ENCODE measurements at regions not wholly inside any gene's neighbourhood (a gene's known extent, or its start where the extent isn't known, plus 50 kb on each side); places are given as distances from the start of the nearest gene placed in this dataset.
"Not testable (repeated sequence)": the region's sequence is repeated elsewhere in the genome, so short reads cannot be mapped to it uniquely, and the experiment has no call there.

DNA sequence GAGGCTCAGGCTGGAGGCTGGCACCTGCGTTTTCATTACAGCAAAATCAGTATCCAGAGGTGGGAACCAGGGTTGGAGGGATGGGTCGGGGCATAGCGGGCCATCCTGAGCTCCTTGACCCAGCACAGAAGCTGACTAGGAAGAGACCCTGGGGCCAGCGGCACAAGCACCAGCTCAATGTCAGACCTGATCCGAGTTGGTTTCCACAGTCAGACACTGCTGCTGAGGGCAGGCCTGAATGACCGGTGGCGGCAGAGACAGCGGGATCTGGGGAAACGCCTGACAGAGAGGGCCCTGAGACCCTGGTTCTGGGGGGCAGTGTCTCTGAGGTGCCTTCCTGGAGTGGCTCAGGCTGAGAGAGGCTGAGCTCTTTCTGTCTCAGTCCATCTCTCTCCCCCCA is 162.0 kb upstream of the C1orf174 start:
- FAIRE-seq = no peak
- no peak for DNase-seq (ENCODE audit: low spot score in 2 of 2)

DNA sequence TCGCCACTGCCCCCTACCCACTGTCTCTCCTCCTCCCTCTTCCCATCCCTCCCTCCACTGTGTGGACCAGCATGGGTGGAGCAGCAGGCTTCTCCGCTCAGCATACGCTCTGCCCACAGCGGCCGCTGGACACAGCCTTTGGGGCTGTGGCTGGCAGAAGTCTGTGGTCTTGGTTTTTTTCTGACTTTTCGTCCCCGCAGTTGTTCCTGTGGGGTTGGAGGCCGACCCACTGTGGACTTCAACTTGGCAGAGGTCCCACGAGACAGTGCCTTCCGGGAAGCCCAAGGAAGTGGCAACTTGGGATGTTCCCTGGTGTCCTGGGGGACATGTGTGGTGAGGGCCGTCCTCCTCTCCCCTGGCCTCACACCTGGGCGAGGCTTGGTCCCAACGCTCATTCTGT is 162.5 kb upstream of the C1orf174 start:
- DNase-seq (ENCODE audit: low spot score in 2 of 2) (no peak), FAIRE-seq (no peak)

DNA sequence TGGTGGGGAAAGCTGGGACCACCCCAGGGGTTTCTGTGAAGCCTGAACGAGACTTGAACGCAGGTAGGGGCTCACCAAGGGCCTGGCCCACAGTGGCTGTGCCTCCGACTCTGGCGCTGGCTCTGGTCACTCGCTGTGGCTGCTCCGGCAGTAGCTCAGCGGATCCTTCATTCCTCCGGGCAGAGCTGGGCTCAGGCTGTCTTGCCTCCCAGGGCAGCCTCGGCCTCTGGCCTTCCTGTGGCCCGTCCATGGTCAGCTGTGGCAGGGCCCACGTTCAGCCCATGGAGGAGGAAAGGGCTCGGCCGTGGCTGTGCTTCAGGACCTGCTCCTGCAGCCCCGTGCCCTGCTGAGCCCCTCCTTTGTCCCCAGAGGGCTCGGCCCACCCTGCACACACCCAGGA is 162.9 kb upstream of the C1orf174 start:
- DNase-seq (ENCODE audit: low spot score in 2 of 2) (no peak), FAIRE-seq (no peak)

DNA sequence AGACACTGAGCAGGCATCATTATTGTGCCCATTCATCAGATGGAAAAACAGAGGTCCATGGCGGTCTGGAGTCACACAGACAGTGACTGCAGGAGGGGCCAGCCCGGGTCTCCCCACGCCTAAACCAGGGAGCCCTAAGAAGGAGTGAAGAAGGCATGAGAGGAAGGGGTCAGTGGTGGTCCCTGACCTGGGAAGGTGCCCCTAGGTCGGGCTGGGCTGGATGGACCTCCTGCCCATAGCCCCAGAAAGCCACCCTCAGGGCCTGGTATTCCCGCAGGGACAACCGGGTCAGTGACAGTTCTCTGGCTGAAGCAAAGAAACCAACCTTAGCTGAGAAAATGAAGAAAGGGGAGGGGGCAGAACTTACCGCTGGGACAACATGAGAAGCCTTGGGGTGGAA is 163.4 kb upstream of the C1orf174 start:
- FAIRE-seq = no peak
- no peak for DNase-seq (ENCODE audit: low spot score in 2 of 2)

DNA sequence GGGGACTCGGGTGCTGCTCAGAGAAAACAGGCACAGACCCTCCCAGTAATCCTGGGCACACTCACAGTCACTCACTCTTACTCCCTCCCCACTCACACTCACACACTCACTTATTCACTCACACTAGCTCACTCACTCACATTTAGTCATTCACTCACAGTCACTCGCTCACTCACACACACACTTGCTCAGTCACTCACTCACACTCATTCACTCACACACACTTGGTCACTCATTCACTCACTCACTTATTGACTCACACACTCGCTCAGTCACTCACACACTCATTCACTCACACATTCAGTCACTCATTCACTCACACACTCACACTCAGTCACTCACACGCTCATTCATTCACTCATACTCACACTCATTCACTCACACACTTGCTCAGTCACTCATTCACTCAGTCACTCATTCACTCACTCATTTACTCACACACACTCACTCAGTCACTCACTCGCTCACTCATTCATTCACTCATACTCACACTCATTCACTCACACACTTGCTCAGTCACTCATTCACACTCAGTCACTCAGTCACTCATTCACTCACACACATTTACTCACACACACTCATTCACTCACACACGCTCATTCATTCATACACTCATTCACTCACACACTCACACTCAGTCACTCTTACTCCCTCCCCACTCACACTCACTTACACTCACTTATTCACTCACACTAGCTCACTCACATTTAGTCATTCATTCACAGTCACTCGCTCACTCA is 164.2 kb upstream of the C1orf174 start:
- no peak for FAIRE-seq

DNA sequence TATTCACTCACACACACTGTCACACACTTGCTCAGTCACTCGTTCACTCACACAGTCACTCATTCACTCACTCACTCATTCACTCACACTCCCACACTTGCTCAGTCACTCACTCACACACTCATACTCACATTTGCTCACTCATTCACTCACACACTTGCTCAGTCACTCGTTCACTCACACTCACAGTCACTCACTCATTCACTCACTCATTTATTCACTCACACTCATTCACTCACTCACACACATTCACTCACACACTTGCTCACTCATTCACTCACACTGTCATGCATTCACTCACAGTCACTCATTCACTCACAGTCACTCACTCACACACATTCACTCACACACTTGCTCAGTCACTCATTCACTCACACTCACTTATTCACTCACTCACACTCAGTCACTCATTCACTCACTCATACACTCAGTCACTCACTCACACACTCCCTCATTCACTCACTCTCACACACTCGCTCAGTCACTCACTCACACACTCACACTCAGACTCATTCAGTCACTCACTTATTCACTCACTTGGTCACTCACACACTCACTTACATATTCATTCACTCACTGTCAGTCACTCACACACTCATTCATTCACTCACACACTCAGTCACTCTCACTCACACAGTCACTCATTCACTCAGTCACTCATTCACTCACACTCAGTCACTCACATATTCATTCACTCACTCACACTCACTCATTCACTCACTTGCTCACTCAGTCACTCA is 167.0 kb upstream of the C1orf174 start:
- DNase-seq (ENCODE audit: low spot score in 2 of 2) (no peak), FAIRE-seq (no peak)

More for the DNA sequence above, 164.2 kb upstream of the C1orf174 start:
- DNase-seq (ENCODE audit: low spot score in 2 of 2) = no peak

DNA sequence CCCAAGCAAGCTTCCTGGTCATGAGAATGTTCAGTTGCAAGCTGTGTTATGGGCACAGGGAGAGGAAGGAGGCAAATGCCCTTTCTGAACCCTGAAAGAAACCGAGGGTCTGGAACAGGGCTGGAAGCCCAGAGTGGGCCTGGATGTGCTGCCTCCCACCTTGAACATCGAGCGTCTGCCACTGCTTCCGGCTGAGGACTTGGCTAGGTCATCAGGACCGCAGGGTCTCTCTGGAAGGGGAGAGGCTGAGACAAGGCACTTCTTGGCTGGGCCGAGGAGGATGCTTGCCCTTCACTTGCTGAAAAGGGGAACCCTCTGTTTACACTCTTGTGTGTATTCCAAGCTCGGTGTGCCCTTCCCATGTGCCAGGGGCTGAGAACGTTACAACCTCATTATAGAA is 168.0 kb upstream of the C1orf174 start:
- no peak for FAIRE-seq
- DNase-seq (ENCODE audit: low spot score in 2 of 2) = no peak

DNA sequence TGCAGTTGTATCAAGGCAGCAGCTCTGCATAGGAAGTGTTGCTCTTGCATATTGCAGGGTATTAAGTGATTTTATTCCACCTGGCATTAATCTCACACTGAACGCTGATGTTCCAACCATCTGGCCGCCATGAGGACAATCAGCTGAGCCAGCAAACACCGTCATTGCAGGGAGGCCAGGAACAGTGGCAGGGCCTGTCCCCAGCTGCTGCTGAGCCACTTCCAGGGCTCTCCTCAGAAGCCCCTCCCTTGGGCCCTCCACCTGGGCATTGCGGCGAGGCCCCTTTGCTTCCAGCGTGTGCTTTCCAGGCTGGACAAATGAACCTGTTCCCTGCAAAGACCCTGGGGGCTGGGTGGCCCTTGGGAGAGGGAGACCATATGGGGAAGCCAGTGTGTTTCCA is 171.6 kb upstream of the C1orf174 start:
- no peak for FAIRE-seq
- DNase-seq (ENCODE audit: low spot score in 2 of 2) = no peak

DNA sequence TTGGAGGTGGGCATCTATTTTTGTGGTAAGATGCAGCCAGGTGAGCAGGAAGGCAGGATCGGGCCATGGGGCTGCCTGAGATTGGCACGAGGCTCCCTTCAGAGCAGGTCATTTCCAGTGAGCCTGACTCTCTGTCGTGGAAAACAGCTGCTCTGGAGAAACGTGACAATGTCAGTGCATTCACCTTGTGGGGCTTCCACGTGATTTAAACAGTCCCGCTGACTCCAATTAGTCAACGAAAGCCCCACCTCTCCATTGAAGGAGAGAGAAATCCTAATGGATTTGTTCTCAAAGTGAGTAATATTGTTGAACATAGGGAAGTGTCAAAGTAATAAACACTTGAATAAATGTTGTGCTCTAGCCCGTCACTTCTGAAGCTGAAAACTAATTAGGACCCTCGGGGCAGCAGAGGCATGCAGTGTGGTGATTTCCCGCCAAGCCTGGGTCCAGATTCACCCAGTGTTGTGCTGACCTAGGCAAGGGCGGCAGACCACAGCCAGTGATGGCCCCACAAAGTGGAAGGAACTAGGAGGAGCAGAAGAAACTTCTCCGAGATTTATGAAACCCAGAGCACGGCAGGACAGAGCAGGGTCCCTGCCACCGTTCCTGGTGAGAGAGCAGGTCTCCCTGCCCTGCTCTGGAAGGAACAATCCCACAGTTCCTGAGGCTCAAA is 172.5 kb upstream of the C1orf174 start:
- no peak for DNase-seq (ENCODE audit: low spot score in 2 of 2)
- FAIRE-seq = no peak

DNA sequence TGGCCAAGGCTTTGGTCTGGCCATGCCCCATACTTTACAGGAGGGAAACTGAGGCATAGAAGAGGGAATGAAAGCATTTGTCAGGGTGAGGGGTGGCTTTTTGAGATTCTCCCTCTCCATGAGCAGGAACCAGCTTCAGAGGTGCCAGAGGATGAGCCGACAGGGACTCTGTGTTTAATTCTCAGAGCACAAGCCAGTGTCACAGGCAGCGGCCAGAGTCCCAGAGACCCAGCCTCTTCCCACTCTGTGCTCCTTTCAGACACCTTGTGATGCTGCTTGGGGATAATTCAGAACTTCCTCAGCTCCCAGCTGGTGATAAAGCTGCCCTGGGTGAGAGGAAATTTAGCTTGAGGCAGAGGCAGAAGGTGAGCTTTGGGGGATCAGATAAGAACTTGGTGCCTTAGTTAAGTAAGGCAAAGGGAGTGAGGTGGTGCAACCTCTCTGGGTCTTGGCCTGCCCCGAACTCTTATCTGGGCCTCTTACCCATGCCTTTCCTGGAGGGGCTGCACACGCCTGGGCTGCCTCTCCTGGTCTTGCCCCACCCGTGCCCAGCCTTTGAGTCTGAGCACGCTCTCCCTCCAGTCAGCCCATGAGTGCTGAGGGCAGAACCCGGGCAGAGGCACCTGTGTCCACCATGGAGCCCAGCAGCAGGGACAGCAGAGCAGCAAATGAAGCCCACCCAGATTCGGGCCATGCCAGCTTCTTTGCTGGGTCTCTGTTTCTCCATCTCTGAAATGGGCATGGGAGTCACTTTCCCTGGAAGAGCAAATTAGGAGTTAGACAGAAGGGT is 175.6 kb upstream of the C1orf174 start:
- DNase-seq (ENCODE audit: low spot score in 2 of 2) = no peak
- no peak for FAIRE-seq

DNA sequence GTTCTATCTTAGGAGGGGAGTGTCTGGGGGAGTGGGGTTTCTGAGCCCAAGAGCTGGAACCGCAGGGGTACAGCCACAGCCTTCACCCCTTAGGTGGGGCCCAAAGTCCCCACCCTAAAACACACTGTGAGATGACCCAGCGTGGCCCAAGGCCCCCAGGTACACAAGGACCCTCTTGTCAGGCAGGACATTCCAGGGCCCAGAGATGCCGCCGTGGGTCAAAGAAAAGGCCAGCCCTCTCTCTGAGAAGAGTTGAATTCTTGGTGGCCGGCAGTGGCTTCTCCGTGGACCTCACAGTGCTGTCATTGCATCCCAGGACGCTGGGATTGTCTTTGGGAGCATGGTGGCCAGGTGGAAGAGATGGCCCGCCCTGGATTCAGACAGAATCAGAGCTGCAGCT is 176.3 kb upstream of the C1orf174 start:
- FAIRE-seq = no peak
- DNase-seq (ENCODE audit: low spot score in 2 of 2) = no peak

DNA sequence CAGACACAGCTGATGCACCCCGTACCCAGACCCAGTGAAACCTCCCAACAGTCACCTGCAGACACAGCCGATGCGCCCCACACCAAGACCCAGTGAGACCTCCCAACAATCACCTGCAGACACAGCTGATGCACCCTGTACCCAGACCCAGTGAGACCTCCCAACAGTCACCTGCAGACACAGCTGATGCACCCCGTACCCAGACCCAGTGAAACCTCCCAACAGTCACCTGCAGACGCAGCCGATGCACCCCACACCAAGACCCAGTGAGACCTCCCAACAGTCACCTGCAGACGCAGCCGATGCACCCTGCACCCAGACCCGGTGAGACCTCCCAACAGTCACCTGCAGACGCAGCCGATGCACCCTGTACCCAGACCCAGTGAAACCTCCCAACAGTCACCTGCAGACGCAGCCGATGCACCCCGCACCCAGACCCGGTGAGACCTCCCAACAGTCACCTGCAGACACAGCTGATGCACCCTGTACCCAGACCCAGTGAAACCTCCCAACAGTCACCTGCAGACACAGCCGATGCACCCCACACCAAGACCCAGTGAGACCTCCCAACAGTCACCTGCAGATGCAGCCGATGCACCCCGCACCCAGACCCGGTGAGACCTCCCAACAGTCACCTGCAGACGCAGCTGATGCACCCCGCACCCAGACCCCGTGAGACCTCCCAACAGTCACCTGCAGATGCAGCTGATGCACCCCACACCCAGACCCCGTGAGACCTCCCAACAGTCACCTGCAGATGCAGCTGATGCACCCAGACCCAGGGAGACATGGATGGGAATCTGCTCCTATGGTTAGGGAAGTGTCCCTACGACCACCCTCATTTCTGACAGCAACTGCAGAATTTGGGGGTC is 178.3 kb upstream of the C1orf174 start:
- not testable (repeated sequence) for DNase-seq (ENCODE audit: low spot score in 2 of 2); FAIRE-seq

DNA sequence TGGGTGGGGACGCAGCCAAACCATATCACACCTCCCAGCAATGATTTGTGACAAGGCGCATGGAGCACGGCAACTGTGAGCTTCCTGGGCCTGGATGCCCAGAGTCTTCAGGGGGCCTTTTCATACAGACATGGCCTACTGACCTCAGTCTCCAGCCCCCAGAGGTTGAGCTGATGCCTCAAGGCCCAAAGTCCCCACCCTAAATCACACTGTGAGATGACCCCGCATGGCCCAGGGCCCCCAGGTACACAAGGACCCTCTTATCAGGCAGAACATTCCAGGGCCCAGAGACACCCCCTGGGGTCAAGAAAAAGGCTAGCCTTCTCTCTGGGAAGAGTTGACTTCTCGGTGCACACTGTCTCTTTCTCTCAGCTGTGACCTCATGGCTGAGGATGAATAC is 179.7 kb upstream of the C1orf174 start:
- no peak for DNase-seq (ENCODE audit: low spot score in 2 of 2)
- FAIRE-seq = no peak

DNA sequence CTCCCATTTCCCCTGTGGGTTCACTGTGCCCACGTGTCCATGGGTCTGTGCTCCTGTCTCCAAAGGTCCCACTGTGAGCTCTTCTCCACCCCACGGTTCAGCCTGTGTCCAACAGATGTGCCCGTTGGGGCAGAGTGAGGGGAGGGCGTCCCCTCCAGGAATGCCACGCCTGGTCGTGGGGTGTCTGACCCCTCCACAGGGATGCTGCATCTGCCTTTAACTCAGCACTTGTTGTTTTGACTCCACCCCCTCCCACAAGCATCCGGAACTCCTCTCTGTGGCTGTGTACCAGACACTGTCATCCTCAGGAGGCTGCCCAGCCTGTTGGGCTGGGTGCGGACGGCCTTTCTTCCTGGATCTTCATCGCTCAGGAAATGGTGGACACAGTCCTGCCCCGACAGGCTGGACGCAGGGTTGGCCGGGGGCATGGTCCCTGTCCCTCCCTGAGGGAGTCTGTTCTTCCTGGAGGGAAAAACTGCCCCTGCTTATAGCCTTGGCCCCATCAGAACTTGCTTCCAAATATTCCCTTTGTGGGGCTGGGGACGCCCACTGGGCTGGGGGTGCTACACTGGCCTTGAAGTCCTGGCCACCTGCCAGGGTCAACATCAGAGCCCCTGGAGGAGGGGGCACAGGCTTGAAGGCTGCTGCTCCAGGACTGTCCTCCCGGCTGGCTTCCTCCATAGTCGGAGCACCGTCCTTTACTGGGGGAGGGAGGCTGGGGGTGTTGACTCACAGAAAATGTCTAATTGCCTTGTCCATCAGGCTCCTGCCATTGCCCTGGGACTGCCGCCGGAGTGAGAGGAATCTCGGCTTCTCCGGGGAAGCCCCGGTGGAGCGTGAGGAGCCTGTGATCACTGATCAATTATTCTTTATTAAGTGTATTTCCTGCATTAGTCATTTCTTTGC is 182.0 kb upstream of the C1orf174 start:
- no peak for FAIRE-seq
- DNase-seq (ENCODE audit: low spot score in 2 of 2) = no peak

DNA sequence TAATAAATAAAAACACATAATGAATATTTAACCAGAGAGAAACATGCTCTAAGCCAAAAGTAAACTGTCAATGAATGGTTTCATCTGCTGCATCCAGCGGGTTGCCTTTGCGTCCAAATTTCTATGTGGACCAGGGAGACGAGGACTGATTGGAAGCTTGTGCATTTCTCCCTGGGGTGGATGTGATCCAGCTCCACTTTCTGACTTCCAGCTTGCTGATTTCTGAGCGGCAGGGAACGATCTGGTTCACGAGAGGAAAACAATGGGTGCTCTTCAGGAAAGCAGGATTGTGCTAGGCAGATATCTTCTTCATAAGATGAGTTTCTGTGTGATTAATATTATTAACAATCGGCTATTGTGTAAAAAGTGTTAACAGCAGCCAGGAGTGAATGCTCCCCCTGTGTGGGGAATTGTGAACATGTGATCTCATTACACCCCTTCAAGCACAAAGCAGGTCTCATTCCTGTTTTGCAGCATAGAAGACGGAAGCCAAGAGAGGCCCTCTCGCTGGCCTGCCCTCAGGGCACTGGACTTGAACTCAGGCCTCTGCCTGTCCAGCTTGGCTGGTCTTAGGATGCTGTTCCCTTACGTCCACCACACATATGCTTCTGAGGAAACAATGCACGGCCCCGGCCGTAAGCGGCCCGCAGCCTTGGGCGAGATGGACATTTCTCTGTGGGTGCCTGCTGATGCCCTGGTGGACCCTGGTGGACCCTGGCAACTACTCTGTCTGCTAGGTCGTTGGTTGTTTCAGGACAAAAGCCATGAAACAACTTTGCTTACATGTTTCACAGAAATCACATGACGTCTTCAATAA is 183.4 kb upstream of the C1orf174 start:
- FAIRE-seq = no peak
- no peak for DNase-seq (ENCODE audit: low spot score in 2 of 2)

DNA sequence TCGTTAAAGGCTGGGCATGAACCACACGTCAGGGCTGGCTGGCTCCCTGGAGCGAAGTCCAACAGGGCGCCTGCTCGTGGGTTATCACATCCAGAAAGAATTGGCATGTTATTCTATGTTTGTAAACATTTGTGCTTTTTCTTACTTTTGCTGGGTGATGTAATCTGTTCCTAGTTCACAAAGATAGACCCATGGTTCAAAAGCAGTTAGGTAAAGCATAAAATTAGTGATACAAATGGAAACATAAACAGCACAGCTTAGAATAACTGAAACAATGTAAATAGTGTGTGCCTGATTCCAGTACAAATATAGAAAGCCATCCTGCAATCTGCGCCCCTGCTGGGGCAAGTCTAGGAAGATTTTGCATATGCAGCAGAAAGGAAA is 184.0 kb upstream of the C1orf174 start:
- FAIRE-seq = no peak
- no peak for DNase-seq (ENCODE audit: low spot score in 2 of 2)

DNA sequence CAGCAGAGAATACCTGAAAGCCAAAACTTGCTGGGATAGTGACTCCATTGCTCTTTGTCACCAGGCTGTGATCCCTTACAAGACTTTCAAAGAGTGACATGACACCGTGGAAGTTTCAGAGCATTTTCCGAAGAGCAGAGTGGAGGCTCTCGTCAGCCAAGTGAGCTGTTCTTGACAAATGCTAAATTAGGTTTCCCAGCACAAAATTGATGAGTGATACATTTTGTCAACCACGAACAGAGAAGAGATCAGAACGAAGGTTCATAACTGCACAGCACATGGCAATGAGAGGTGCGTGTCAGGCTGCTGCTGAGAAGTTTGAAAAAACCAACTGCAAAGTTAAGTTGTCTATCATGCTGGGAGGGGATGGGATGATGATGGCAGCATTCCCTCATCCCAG is 184.4 kb upstream of the C1orf174 start:
- no peak for DNase-seq (ENCODE audit: low spot score in 2 of 2)
- no peak for FAIRE-seq

DNA sequence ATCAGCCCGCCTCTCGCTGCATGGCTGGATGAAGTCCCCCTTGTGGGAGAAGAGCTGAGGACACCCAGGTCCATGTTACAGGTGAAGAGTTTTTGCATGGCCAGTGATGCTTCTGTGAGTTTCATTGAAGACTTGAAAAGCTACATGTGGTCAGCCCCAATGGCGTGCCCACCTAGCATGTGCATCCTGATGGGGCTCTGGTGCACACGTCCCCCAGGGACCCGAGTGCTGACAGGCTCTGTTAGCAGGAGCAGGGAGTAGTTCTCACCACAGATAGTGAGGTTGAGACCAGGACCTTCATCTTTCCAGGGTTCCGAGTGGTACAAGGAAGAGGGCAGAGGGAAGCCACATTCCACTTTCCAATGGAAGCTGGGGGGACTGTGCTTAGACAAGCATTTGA is 184.8 kb upstream of the C1orf174 start:
- no peak for FAIRE-seq
- no peak for DNase-seq (ENCODE audit: low spot score in 2 of 2)
